ENCODE measurements at regions not wholly inside any gene's neighbourhood (a gene's known extent, or its start where the extent isn't known, plus 50 kb on each side); places are given as distances from the start of the nearest gene placed in this dataset.

DNA sequence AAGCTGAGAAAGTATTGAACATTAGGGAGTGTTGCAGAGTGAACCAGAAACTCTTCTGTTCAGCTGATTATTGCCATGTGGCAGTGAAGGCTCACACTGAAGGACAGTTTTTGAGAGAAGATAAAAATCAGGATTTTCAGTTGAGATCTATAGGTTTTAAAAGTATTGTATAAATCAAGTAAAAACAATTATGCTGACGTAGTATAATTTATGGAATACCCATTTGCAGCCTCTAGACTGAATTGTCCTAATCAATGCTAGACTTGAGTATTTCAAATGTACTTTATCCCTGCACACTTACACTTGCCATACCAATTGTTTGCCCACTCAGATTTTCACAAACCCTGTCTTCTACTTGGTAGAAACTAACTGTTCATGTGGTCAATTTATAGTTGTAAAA, 245.8 kb downstream of the FRK start:
- H3K27me3 ChIP-seq (ENCODE audit: insufficient read depth, low read length) = no peaks in the 10 kb centered on the region
- TF ChIP-seq EZH2 (IDR thresholded peaks at IDR 0.05; ENCODE audit: insufficient read depth, low read length) = no peak
- TF ChIP-seq, protein P1, sequence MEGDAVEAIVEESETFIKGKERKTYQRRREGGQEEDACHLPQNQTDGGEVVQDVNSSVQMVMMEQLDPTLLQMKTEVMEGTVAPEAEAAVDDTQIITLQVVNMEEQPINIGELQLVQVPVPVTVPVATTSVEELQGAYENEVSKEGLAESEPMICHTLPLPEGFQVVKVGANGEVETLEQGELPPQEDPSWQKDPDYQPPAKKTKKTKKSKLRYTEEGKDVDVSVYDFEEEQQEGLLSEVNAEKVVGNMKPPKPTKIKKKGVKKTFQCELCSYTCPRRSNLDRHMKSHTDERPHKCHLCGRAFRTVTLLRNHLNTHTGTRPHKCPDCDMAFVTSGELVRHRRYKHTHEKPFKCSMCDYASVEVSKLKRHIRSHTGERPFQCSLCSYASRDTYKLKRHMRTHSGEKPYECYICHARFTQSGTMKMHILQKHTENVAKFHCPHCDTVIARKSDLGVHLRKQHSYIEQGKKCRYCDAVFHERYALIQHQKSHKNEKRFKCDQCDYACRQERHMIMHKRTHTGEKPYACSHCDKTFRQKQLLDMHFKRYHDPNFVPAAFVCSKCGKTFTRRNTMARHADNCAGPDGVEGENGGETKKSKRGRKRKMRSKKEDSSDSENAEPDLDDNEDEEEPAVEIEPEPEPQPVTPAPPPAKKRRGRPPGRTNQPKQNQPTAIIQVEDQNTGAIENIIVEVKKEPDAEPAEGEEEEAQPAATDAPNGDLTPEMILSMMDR (IDR thresholded peaks at IDR 0.05; ENCODE audit: insufficient read depth, low read depth, low read length) = no peak
- Mint-ChIP-seq H3K27me3 (ENCODE audit: low read depth, unreplicated experiment) (no peaks in the 10 kb centered on the region), H3K27ac (ENCODE audit: unreplicated experiment) (no peak overlapping the region), H3K36me3 (ENCODE audit: low read depth, unreplicated experiment) (no peaks in the 10 kb centered on the region), H3K9me3 (ENCODE audit: unreplicated experiment) (no peaks in the 10 kb centered on the region), H3K4me3 (ENCODE audit: unreplicated experiment) (no peak overlapping the region), H3K4me1 (ENCODE audit: low read depth, unreplicated experiment) (no peaks in the 10 kb centered on the region)
- H2AFZ ChIP-seq (ENCODE audit: low read depth, low read length) = no peak overlapping the region
- DNase-seq (ENCODE audit: low read depth) (no peak), FAIRE-seq (no peak)
- no peak overlapping the region for H3K4me3 ChIP-seq (ENCODE audit: insufficient read depth, low read depth, low read length)
- H3K4me2 ChIP-seq (ENCODE audit: low read length) = no peak overlapping the region
- H3K9ac ChIP-seq (ENCODE audit: low read length) = no peak overlapping the region
- H3K79me2 ChIP-seq (ENCODE audit: insufficient read depth, low read length) = no peaks in the 10 kb centered on the region
- no peaks in the 10 kb centered on the region for H3K9me3 ChIP-seq (ENCODE audit: insufficient read depth, low read depth, low read length)
- H3K27ac ChIP-seq (ENCODE audit: low read depth, low read length) = no peak overlapping the region
- H3K36me3 ChIP-seq (ENCODE audit: insufficient read depth, low read length) = no peaks in the 10 kb centered on the region
- H4K20me1 ChIP-seq (ENCODE audit: insufficient read depth, low read length) = no peaks in the 10 kb centered on the region
- H3K4me1 ChIP-seq (ENCODE audit: insufficient read depth, low read length) = no peaks in the 10 kb centered on the region

- Mint-ChIP-seq H3K27me3 (ENCODE audit: low read depth, unreplicated experiment) (no peaks in the 10 kb centered on the region), H3K27ac (ENCODE audit: unreplicated experiment) (no peak overlapping the region)
- FAIRE-seq = no peak
These were observed 249.2 kb downstream of the FRK start for GRCh38 chr6:115811541-115811940.

GRCh38 chr6:115798229-115798628, 262.5 kb downstream of the FRK start:
- no peaks in the 10 kb centered on the region for H3K36me3 Mint-ChIP-seq (ENCODE audit: low read depth, unreplicated experiment)
- Histone ChIP-seq H2AFZ (ENCODE audit: low read depth, low read length) (no peak overlapping the region), H4K20me1 (ENCODE audit: insufficient read depth, low read length) (no peaks in the 10 kb centered on the region), H3K4me2 (ENCODE audit: low read length) (no peak overlapping the region), H3K36me3 (ENCODE audit: insufficient read depth, low read length) (no peaks in the 10 kb centered on the region), H3K4me1 (ENCODE audit: insufficient read depth, low read length) (no peaks in the 10 kb centered on the region), H3K79me2 (ENCODE audit: insufficient read depth, low read length) (no peaks in the 10 kb centered on the region), H3K27ac (ENCODE audit: low read depth, low read length) (no peak overlapping the region), H3K9me3 (ENCODE audit: insufficient read depth, low read depth, low read length) (no peaks in the 10 kb centered on the region), H3K27me3 (ENCODE audit: insufficient read depth, low read length) (no peaks in the 10 kb centered on the region), H3K4me3 (ENCODE audit: insufficient read depth, low read depth, low read length) (no peak overlapping the region), H3K9ac (ENCODE audit: low read length) (no peak overlapping the region)
- no peak for DNase-seq (ENCODE audit: low read depth)
- H3K27ac Mint-ChIP-seq (ENCODE audit: unreplicated experiment) = no peak overlapping the region
- TF ChIP-seq EZH2 (IDR thresholded peaks at IDR 0.05; ENCODE audit: insufficient read depth, low read length) = no peak
- TF ChIP-seq, protein P1 (IDR thresholded peaks at IDR 0.05; ENCODE audit: insufficient read depth, low read depth, low read length) = no peak
- H3K4me3 Mint-ChIP-seq (ENCODE audit: unreplicated experiment) = no peak overlapping the region
- H3K4me1 Mint-ChIP-seq (ENCODE audit: low read depth, unreplicated experiment) = no peaks in the 10 kb centered on the region
- no peak for FAIRE-seq
- H3K27me3 Mint-ChIP-seq (ENCODE audit: low read depth, unreplicated experiment) = no peaks in the 10 kb centered on the region
- no peaks in the 10 kb centered on the region for H3K9me3 Mint-ChIP-seq (ENCODE audit: unreplicated experiment)

More at GRCh38 chr6:115811541-115811940, 249.2 kb downstream of the FRK start:
- Histone ChIP-seq H3K79me2 (ENCODE audit: insufficient read depth, low read length) (no peaks in the 10 kb centered on the region), H3K36me3 (ENCODE audit: insufficient read depth, low read length) (no peaks in the 10 kb centered on the region), H3K9me3 (ENCODE audit: insufficient read depth, low read depth, low read length) (no peaks in the 10 kb centered on the region), H2AFZ (ENCODE audit: low read depth, low read length) (no peak overlapping the region), H3K27me3 (ENCODE audit: insufficient read depth, low read length) (no peaks in the 10 kb centered on the region), H3K4me2 (ENCODE audit: low read length) (no peak overlapping the region), H4K20me1 (ENCODE audit: insufficient read depth, low read length) (no peaks in the 10 kb centered on the region), H3K4me1 (ENCODE audit: insufficient read depth, low read length) (no peaks in the 10 kb centered on the region), H3K4me3 (ENCODE audit: insufficient read depth, low read depth, low read length) (no peak overlapping the region), H3K9ac (ENCODE audit: low read length) (no peak overlapping the region), H3K27ac (ENCODE audit: low read depth, low read length) (no peak overlapping the region)
- TF ChIP-seq, protein P1 (IDR thresholded peaks at IDR 0.05; ENCODE audit: insufficient read depth, low read depth, low read length) = no peak
- no peak for TF ChIP-seq EZH2 (IDR thresholded peaks at IDR 0.05; ENCODE audit: insufficient read depth, low read length)
- H3K4me3 Mint-ChIP-seq (ENCODE audit: unreplicated experiment) = no peak overlapping the region
- no peaks in the 10 kb centered on the region for H3K4me1 Mint-ChIP-seq (ENCODE audit: low read depth, unreplicated experiment)
- H3K9me3 Mint-ChIP-seq (ENCODE audit: unreplicated experiment) = no peaks in the 10 kb centered on the region
- DNase-seq (ENCODE audit: low read depth) = no peak
- H3K36me3 Mint-ChIP-seq (ENCODE audit: low read depth, unreplicated experiment) = no peaks in the 10 kb centered on the region

Measured in astrocyte (in vitro differentiated cells and primary cell).